OCI-LY7 (cell line): ENCODE measurements at regions not wholly inside any gene's neighbourhood (a gene's known extent, or its start where the extent isn't known, plus 50 kb on each side); places are given as distances from the start of the nearest gene placed in this dataset.
"Not testable (repeated sequence)": the region's sequence is repeated elsewhere in the genome, so short reads cannot be mapped to it uniquely, and the experiment has no call there.

Experiments used
- CTCF ChIP-seq: fragments of 200-600 bp; sonication (generic); conservative IDR thresholded peaks from 2 replicates; pipeline ENCODE4 v1.5.1; 2014; ENCODE audit warnings: mild to moderate bottlenecking, antibody characterized with exemption, low read length, moderate library complexity, mixed read lengths
- EZH2phosphoT487 ChIP-seq: fragments of 200-600 bp; sonication (generic); IDR thresholded peaks from 2 replicates; pipeline ENCODE4 v1.6.1; 2018; ENCODE audit warnings: low read depth, borderline replicate concordance, mild to moderate bottlenecking, mixed run types, antibody characterized with exemption, low read length, moderate library complexity, mixed read lengths

DNA sequence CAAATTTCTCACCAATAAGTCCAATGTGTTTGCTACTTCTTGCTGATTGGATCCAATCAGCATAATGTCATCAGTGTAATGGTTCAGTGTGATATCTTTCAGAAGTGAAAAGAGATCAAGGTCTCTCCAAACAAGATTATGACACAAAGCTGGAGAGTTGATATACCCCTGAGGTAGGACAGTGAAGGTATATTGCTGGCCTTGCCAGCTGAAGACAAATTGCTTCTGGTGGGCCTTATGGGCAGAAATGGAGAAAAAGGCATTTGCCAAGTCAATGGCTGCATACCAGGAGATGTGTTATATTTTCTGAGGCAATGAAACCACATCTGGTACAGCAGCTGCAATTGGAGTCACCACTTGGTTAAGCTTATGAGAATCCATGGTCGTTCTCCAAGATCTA lies 131.7 kb upstream of the PCBD1 start:
- not testable (repeated sequence) for TF ChIP-seq CTCF, EZH2phosphoT487
